HUES64 (cell line): ENCODE measurements at regions not wholly inside any gene's neighbourhood (a gene's known extent, or its start where the extent isn't known, plus 50 kb on each side); places are given as distances from the start of the nearest gene placed in this dataset.
"Not testable (repeated sequence)": the region's sequence is repeated elsewhere in the genome, so short reads cannot be mapped to it uniquely, and the experiment has no call there.

Experiments
- H3K27ac ChIP-seq: 2 replicates; pipeline ENCODE4 v1.7.0; 2013; ENCODE audit warnings: low read depth, low read length, inconsistent platforms
- H3K27me3 ChIP-seq: 2 replicates; pipeline ENCODE4 v1.6.1; 2013; ENCODE audit warnings: mild to moderate bottlenecking, low read length; ENCODE audit not compliant: insufficient read depth
- H3K36me3 ChIP-seq: 2 replicates; pipeline ENCODE4 v1.6.1; 2013; ENCODE audit warnings: mild to moderate bottlenecking, low read length; ENCODE audit not compliant: insufficient read depth
- H3K4me1 ChIP-seq: 2 replicates; pipeline ENCODE4 v1.6.1; 2013; ENCODE audit warnings: mild to moderate bottlenecking, low read length, moderate library complexity; ENCODE audit not compliant: insufficient read depth
- H3K4me3 ChIP-seq: 2 replicates; pipeline ENCODE4 v1.5.1; 2013; ENCODE audit warnings: mild to moderate bottlenecking, low read length, moderate library complexity
- H3K9ac ChIP-seq: 2 replicates; pipeline ENCODE4 v1.6.1; 2013; ENCODE audit warnings: mild to moderate bottlenecking, low read depth, low read length
- H3K9me3 ChIP-seq: 2 replicates; pipeline ENCODE4 v1.6.1; 2013; ENCODE audit warnings: low read depth, low read length; ENCODE audit not compliant: insufficient read depth
- WGBS: fragments of 150-250, 120-280 bp; methylation state at CpG from one replicate; pipeline ENCODE4 v1.1.7; 2013; ENCODE audit warnings: missing lambda C conversion rate; 5-methylcytosine and 5-hydroxymethylcytosine counted together

GRCh38 chr4:35021222-35021621 lies 1223.1 kb downstream of the ARAP2 start:
- H3K27ac ChIP-seq, H3K4me3 ChIP-seq, H3K27me3 ChIP-seq, H3K36me3 ChIP-seq, H3K9me3 ChIP-seq, H3K4me1 ChIP-seq, H3K9ac ChIP-seq: not testable (repeated sequence)
- 93% methylated on average over 8 of the region's 8 CpGs for WGBS

GRCh38 chr4:35025152-35025834 lies 1219.0 kb downstream of the ARAP2 start:
- Histone ChIP-seq H3K9me3 (peaks cover 7% of the 10 kb centered on the region; the same call in 1 of the 2 replicates), H3K4me1 (no peaks in the 10 kb centered on the region), H3K27me3 (no peaks in the 10 kb centered on the region), H3K27ac (no peak overlapping the region), H3K36me3 (no peaks in the 10 kb centered on the region), H3K9ac (no peak overlapping the region), H3K4me3 (no peak overlapping the region)
- 84% methylated on average over 1 of the region's 3 CpGs for WGBS

GRCh38 chr4:35038079-35038805 lies 1206.1 kb downstream of the ARAP2 start:
- Histone ChIP-seq H3K4me1 (no peaks in the 10 kb centered on the region), H3K4me3 (no peak overlapping the region), H3K9me3 (no peaks in the 10 kb centered on the region), H3K36me3 (no peaks in the 10 kb centered on the region), H3K9ac (no peak overlapping the region), H3K27ac (no peak overlapping the region), H3K27me3 (no peaks in the 10 kb centered on the region)
- 96% methylated on average over 29 of the region's 29 CpGs for WGBS

- Histone ChIP-seq H3K9ac (no peak overlapping the region), H3K36me3 (no peaks in the 10 kb centered on the region), H3K27ac (no peak overlapping the region), H3K9me3 (no peaks in the 10 kb centered on the region), H3K27me3 (no peaks in the 10 kb centered on the region), H3K4me3 (no peak overlapping the region), H3K4me1 (no peaks in the 10 kb centered on the region)
- 93% methylated on average over 7 of the region's 7 CpGs for WGBS
These were observed 1205.5 kb downstream of the ARAP2 start for GRCh38 chr4:35038845-35039244.

GRCh38 chr4:35052546-35052945 lies 1191.8 kb downstream of the ARAP2 start:
- H3K27me3 ChIP-seq, result no peaks in the 10 kb centered on the region
- peaks cover 6% of the 10 kb centered on the region for H3K4me1 ChIP-seq
- H3K9me3 ChIP-seq, result no peaks in the 10 kb centered on the region
- H3K36me3 ChIP-seq, result no peaks in the 10 kb centered on the region
- WGBS, result 96% methylated on average over 6 of the region's 9 CpGs
- no peak overlapping the region for H3K27ac ChIP-seq
- H3K9ac ChIP-seq, result no peak overlapping the region
- no peak overlapping the region for H3K4me3 ChIP-seq

GRCh38 chr4:35063031-35063570 lies 1181.2 kb downstream of the ARAP2 start:
- Histone ChIP-seq H3K9ac (no peak overlapping the region), H3K36me3 (no peaks in the 10 kb centered on the region), H3K4me3 (no peak overlapping the region), H3K27me3 (no peaks in the 10 kb centered on the region), H3K9me3 (no peaks in the 10 kb centered on the region), H3K27ac (no peak overlapping the region), H3K4me1 (peaks cover 5% of the 10 kb centered on the region; the same call in 1 of the 2 replicates)
- no CpG with 5 or more reads among the region's 1 CpG for WGBS

GRCh38 chr4:35066406-35066805 lies 1177.9 kb downstream of the ARAP2 start:
- Histone ChIP-seq H3K4me3 (no peak overlapping the region), H3K27me3 (no peaks in the 10 kb centered on the region), H3K36me3 (no peaks in the 10 kb centered on the region), H3K27ac (no peak overlapping the region), H3K9me3 (no peaks in the 10 kb centered on the region), H3K4me1 (peaks cover 5% of the 10 kb centered on the region; the same call in 1 of the 2 replicates), H3K9ac (no peak overlapping the region)
- WGBS, result 91% methylated on average over 3 of the region's 4 CpGs

- Histone ChIP-seq H3K9ac (no peak overlapping the region), H3K27me3 (no peaks in the 10 kb centered on the region), H3K36me3 (no peaks in the 10 kb centered on the region), H3K4me3 (no peak overlapping the region), H3K4me1 (no peaks in the 10 kb centered on the region), H3K27ac (no peak overlapping the region), H3K9me3 (no peaks in the 10 kb centered on the region)
- WGBS, result no CpG with 5 or more reads among the region's 1 CpG
These were observed 1163.5 kb downstream of the ARAP2 start for GRCh38 chr4:35080799-35081198.

GRCh38 chr4:35087218-35087617 lies 1157.1 kb downstream of the ARAP2 start:
- WGBS, result over 99% methylated on average over 3 of the region's 3 CpGs
- Histone ChIP-seq H3K9ac (no peak overlapping the region), H3K4me1 (no peaks in the 10 kb centered on the region), H3K36me3 (no peaks in the 10 kb centered on the region), H3K27ac (no peak overlapping the region), H3K27me3 (no peaks in the 10 kb centered on the region), H3K4me3 (no peak overlapping the region), H3K9me3 (no peaks in the 10 kb centered on the region)

- H3K4me1 ChIP-seq, result no peaks in the 10 kb centered on the region
- H3K36me3 ChIP-seq, result no peaks in the 10 kb centered on the region
- WGBS, result 97% methylated on average over 8 of the region's 8 CpGs
- no peak overlapping the region for H3K27ac ChIP-seq
- no peak overlapping the region for H3K9ac ChIP-seq
- H3K4me3 ChIP-seq, result no peak overlapping the region
- no peaks in the 10 kb centered on the region for H3K9me3 ChIP-seq
- H3K27me3 ChIP-seq, result no peaks in the 10 kb centered on the region
These were observed 1143.4 kb downstream of the ARAP2 start for GRCh38 chr4:35100932-35101331.

GRCh38 chr4:35102066-35102465 lies 1142.2 kb downstream of the ARAP2 start:
- Histone ChIP-seq H3K4me3 (no peak overlapping the region), H3K4me1 (no peaks in the 10 kb centered on the region), H3K36me3 (no peaks in the 10 kb centered on the region), H3K9ac (no peak overlapping the region), H3K27ac (no peak overlapping the region), H3K9me3 (no peaks in the 10 kb centered on the region), H3K27me3 (no peaks in the 10 kb centered on the region)
- 97% methylated on average over 8 of the region's 8 CpGs for WGBS
